Prostate gland (tissue), 2 donors: ENCODE measurements at regions not wholly inside any gene's neighbourhood (a gene's known extent, or its start where the extent isn't known, plus 50 kb on each side); places are given as distances from the start of the nearest gene placed in this dataset.

Source experiments
- CTCF ChIP-seq, 4 experiments: fragments of 200-600 bp in 2 of 4; fragments of 450-650 bp in 2 of 4; sonication (generic) in 2 of 4; IDR thresholded peaks; 1 replicate in 3 of 4; 2 replicates in 1 of 4; pipeline ENCODE4 v1.5.1; 2016 to 2019; ENCODE audit warnings: antibody characterized with exemption in 4 of 4, mild to moderate bottlenecking in 2 of 4, moderate library complexity in 2 of 4
- POLR2AphosphoS5 ChIP-seq: sonication (generic); formaldehyde crosslinking; IDR thresholded peaks from one replicate; pipeline ENCODE4 v1.6.1; 2017; ENCODE audit warnings: antibody characterized with exemption

- TF ChIP-seq CTCF (IDR thresholded peaks at IDR 0.05) (no peak), POLR2AphosphoS5 (no peak)
Observed at GRCh38 chr4:141409556-141409955, 188.9 kb downstream of the ZNF330 start.
